ENCODE measurements at regions not wholly inside any gene's neighbourhood (a gene's known extent, or its start where the extent isn't known, plus 50 kb on each side); places are given as distances from the start of the nearest gene placed in this dataset.

DNA sequence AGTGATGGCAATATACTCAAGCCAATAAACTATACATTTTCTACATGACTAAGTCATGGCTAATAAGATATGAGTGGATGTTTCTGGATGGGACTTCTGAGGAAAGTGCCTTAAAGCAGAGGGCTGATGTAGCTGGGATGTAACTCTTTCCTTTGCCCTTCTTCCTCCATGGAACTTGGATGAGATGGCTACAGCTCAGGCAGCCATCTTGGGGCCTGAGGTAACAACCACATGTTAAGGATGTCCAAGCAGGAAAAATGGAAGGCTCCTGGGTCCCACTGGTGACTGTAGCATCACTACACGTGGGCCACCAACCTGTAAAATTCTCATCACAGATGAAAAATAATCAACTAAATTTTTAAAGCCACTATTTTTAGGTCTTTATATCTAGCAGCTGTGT is 54.4 kb upstream of the GRIP1 start:
- H2AK5ac ChIP-seq (ENCODE audit: low read length, severe bottlenecking): no peak overlapping the region
- H3K4me1 ChIP-seq (ENCODE audit: control insufficient read depth, insufficient read depth, low read depth, low read length): no peaks in the 10 kb centered on the region
- DNase-seq: no peak
- no peak overlapping the region for H3K4me3 ChIP-seq (ENCODE audit: insufficient read depth in 1 of 2, low read depth in 1 of 2, low read length in 2 of 2)
- H4K8ac ChIP-seq (ENCODE audit: low read length): no peak overlapping the region
- H3K9me3 ChIP-seq (ENCODE audit: control insufficient read depth, low read length): no peaks in the 10 kb centered on the region
- no peak overlapping the region for H3K14ac ChIP-seq (ENCODE audit: low read length in 2 of 2)
- H3K27ac ChIP-seq (ENCODE audit: low read length, poor library complexity, severe bottlenecking): no peak overlapping the region
- no peak overlapping the region for H2BK12ac ChIP-seq (ENCODE audit: low read length in 2 of 2)
- no peak overlapping the region for H2AFZ ChIP-seq (ENCODE audit: low read depth, low read length)
- no peak overlapping the region for H3K4me2 ChIP-seq (ENCODE audit: low read length, poor library complexity, severe bottlenecking)
- no peak overlapping the region for H2BK5ac ChIP-seq (ENCODE audit: low read depth, low read length, poor library complexity, severe bottlenecking)
- H3K23ac ChIP-seq (ENCODE audit: low read length in 2 of 2): no peak overlapping the region
- H4K91ac ChIP-seq (ENCODE audit: low read length): no peak overlapping the region
- no peak overlapping the region for H3K4ac ChIP-seq (ENCODE audit: low read depth in 1 of 2, low read length in 2 of 2)
- H3K18ac ChIP-seq (ENCODE audit: low read depth in 1 of 2, low read length in 2 of 2): no peak overlapping the region
- H2BK120ac ChIP-seq (ENCODE audit: low read depth, low read length): no peak overlapping the region
- no peaks in the 10 kb centered on the region for H3K36me3 ChIP-seq (ENCODE audit: control insufficient read depth in 1 of 2, insufficient read depth in 2 of 2, low read depth in 1 of 2, low read length in 2 of 2)
- no peaks in the 10 kb centered on the region for H3K27me3 ChIP-seq (ENCODE audit: control insufficient read depth in 1 of 2, insufficient read depth in 1 of 2, low read length in 2 of 2)
- no peaks in the 10 kb centered on the region for H3K79me1 ChIP-seq (replicated peaks; ENCODE audit: low read length, poor library complexity, severe bottlenecking)
- no peak overlapping the region for H3K9ac ChIP-seq (ENCODE audit: low read length)
- H2BK15ac ChIP-seq (ENCODE audit: low read depth, poor library complexity, severe bottlenecking): no peak overlapping the region
- no CpG with 5 or more reads among the region's 1 CpG for WGBS

DNA sequence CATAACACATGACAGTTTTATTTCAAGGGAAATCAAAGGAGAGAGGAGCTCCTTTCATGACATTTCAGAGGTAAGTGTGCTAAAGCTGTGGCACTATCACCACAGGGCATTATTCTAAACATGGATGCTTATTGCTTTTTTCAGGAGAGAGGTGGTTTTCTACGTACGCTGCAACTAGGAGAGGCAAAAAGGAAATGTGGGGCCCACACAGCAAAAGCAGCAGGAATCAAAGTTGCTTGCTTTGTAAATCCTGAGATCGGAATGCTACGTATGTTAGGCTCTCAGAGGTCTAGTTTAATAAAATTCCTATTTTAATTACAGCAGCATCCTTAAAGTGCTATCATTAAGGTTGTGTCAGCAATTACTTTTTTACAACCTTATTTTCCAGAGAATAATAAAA is 55.0 kb upstream of the GRIP1 start:
- Histone ChIP-seq H3K18ac (ENCODE audit: low read depth in 1 of 2, low read length in 2 of 2) (no peak overlapping the region), H3K9me3 (ENCODE audit: control insufficient read depth, low read length) (no peaks in the 10 kb centered on the region), H3K4me2 (ENCODE audit: low read length, poor library complexity, severe bottlenecking) (no peak overlapping the region), H2AFZ (ENCODE audit: low read depth, low read length) (no peak overlapping the region), H3K4me3 (ENCODE audit: insufficient read depth in 1 of 2, low read depth in 1 of 2, low read length in 2 of 2) (no peak overlapping the region), H3K36me3 (ENCODE audit: control insufficient read depth in 1 of 2, insufficient read depth in 2 of 2, low read depth in 1 of 2, low read length in 2 of 2) (no peaks in the 10 kb centered on the region), H2BK5ac (ENCODE audit: low read depth, low read length, poor library complexity, severe bottlenecking) (no peak overlapping the region), H3K4ac (ENCODE audit: low read depth in 1 of 2, low read length in 2 of 2) (no peak overlapping the region), H3K23ac (ENCODE audit: low read length in 2 of 2) (no peak overlapping the region), H3K9ac (ENCODE audit: low read length) (no peak overlapping the region), H3K79me1 (replicated peaks; ENCODE audit: low read length, poor library complexity, severe bottlenecking) (no peaks in the 10 kb centered on the region), H2AK5ac (ENCODE audit: low read length, severe bottlenecking) (no peak overlapping the region), H2BK15ac (ENCODE audit: low read depth, poor library complexity, severe bottlenecking) (no peak overlapping the region), H4K91ac (ENCODE audit: low read length) (no peak overlapping the region), H4K8ac (ENCODE audit: low read length) (no peak overlapping the region), H3K27ac (ENCODE audit: low read length, poor library complexity, severe bottlenecking) (no peak overlapping the region), H3K27me3 (ENCODE audit: control insufficient read depth in 1 of 2, insufficient read depth in 1 of 2, low read length in 2 of 2) (no peaks in the 10 kb centered on the region), H2BK12ac (ENCODE audit: low read length in 2 of 2) (no peak overlapping the region), H3K4me1 (ENCODE audit: control insufficient read depth, insufficient read depth, low read depth, low read length) (no peaks in the 10 kb centered on the region), H3K14ac (ENCODE audit: low read length in 2 of 2) (no peak overlapping the region), H2BK120ac (ENCODE audit: low read depth, low read length) (no peak overlapping the region)
- DNase-seq: no peak
- 70% methylated on average over 2 of the region's 4 CpGs for WGBS

DNA sequence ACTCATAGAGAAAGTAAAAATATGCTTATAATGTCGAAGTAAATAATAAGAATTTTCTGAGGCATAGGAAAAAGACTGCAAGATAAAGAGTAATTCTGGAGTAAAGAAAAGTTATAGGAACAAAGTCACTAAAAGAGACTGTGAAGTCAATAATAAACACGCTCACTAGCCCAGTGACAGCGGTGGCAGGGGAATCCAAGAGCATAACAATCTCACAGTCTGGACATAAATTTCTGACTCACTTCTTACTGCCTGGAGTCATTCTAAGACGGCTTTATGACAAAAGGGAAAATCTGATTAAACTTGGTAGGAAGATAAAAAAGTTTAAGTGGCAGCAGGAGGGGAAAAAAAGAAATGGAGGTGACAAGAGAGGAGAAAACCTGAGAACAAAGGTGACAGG is 56.4 kb upstream of the GRIP1 start:
- H2BK12ac ChIP-seq (ENCODE audit: low read length in 2 of 2): no peak overlapping the region
- H3K9ac ChIP-seq (ENCODE audit: low read length): no peak overlapping the region
- no peak overlapping the region for H2BK15ac ChIP-seq (ENCODE audit: low read depth, poor library complexity, severe bottlenecking)
- no peak overlapping the region for H3K18ac ChIP-seq (ENCODE audit: low read depth in 1 of 2, low read length in 2 of 2)
- no peaks in the 10 kb centered on the region for H3K9me3 ChIP-seq (ENCODE audit: control insufficient read depth, low read length)
- H3K79me1 ChIP-seq (replicated peaks; ENCODE audit: low read length, poor library complexity, severe bottlenecking): no peaks in the 10 kb centered on the region
- H3K4me3 ChIP-seq (ENCODE audit: insufficient read depth in 1 of 2, low read depth in 1 of 2, low read length in 2 of 2): no peak overlapping the region
- no peak overlapping the region for H2BK120ac ChIP-seq (ENCODE audit: low read depth, low read length)
- no peak overlapping the region for H3K23ac ChIP-seq (ENCODE audit: low read length in 2 of 2)
- H4K8ac ChIP-seq (ENCODE audit: low read length): no peak overlapping the region
- no peak overlapping the region for H4K91ac ChIP-seq (ENCODE audit: low read length)
- WGBS: 79% methylated on average over 4 of the region's 4 CpGs
- no peak overlapping the region for H2BK5ac ChIP-seq (ENCODE audit: low read depth, low read length, poor library complexity, severe bottlenecking)
- H3K4me2 ChIP-seq (ENCODE audit: low read length, poor library complexity, severe bottlenecking): no peak overlapping the region
- H3K4me1 ChIP-seq (ENCODE audit: control insufficient read depth, insufficient read depth, low read depth, low read length): no peaks in the 10 kb centered on the region
- H3K14ac ChIP-seq (ENCODE audit: low read length in 2 of 2): no peak overlapping the region
- H2AK5ac ChIP-seq (ENCODE audit: low read length, severe bottlenecking): no peak overlapping the region
- no peaks in the 10 kb centered on the region for H3K36me3 ChIP-seq (ENCODE audit: control insufficient read depth in 1 of 2, insufficient read depth in 2 of 2, low read depth in 1 of 2, low read length in 2 of 2)
- no peak overlapping the region for H2AFZ ChIP-seq (ENCODE audit: low read depth, low read length)
- no peak overlapping the region for H3K27ac ChIP-seq (ENCODE audit: low read length, poor library complexity, severe bottlenecking)
- no peak overlapping the region for H3K4ac ChIP-seq (ENCODE audit: low read depth in 1 of 2, low read length in 2 of 2)
- no peak for DNase-seq
- H3K27me3 ChIP-seq (ENCODE audit: control insufficient read depth in 1 of 2, insufficient read depth in 1 of 2, low read length in 2 of 2): peaks cover 0 to under 1% of the 10 kb centered on the region in 2 experiments

DNA sequence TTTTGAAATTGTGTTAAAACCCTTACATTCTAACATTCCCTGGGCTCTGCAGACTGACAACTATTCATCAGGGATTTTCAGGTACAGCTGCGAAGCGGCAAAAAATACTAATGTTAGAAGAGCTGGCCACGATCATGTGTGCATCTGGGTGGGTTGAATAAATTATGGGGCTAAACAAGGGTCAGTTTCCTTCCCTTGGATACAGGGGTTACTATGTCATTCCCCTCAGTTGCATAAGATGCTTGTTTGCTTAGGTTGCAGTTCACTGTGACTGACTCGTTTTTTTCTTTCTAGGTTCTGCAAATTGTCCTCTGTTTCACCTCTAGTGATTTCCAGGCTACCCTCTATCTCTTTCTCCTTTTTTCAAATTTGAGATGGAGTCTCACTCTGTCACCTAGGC is 58.1 kb upstream of the GRIP1 start:
- DNase-seq: no peak
- Histone ChIP-seq H3K14ac (ENCODE audit: low read length in 2 of 2) (no peak overlapping the region), H3K9me3 (ENCODE audit: control insufficient read depth, low read length) (no peaks in the 10 kb centered on the region), H2BK12ac (ENCODE audit: low read length in 2 of 2) (no peak overlapping the region), H2AFZ (ENCODE audit: low read depth, low read length) (no peak overlapping the region), H3K27me3 (ENCODE audit: control insufficient read depth in 1 of 2, insufficient read depth in 1 of 2, low read length in 2 of 2) (peaks cover 0 to 5% of the 10 kb centered on the region in 2 experiments), H4K8ac (ENCODE audit: low read length) (no peak overlapping the region), H3K4ac (ENCODE audit: low read depth in 1 of 2, low read length in 2 of 2) (no peak overlapping the region), H3K4me3 (ENCODE audit: insufficient read depth in 1 of 2, low read depth in 1 of 2, low read length in 2 of 2) (no peak overlapping the region), H3K23ac (ENCODE audit: low read length in 2 of 2) (no peak overlapping the region), H2BK15ac (ENCODE audit: low read depth, poor library complexity, severe bottlenecking) (no peak overlapping the region), H3K9ac (ENCODE audit: low read length) (no peak overlapping the region), H3K4me2 (ENCODE audit: low read length, poor library complexity, severe bottlenecking) (no peak overlapping the region), H3K4me1 (ENCODE audit: control insufficient read depth, insufficient read depth, low read depth, low read length) (no peaks in the 10 kb centered on the region), H3K27ac (ENCODE audit: low read length, poor library complexity, severe bottlenecking) (no peak overlapping the region), H3K18ac (ENCODE audit: low read depth in 1 of 2, low read length in 2 of 2) (no peak overlapping the region), H3K36me3 (ENCODE audit: control insufficient read depth in 1 of 2, insufficient read depth in 2 of 2, low read depth in 1 of 2, low read length in 2 of 2) (no peaks in the 10 kb centered on the region), H2BK5ac (ENCODE audit: low read depth, low read length, poor library complexity, severe bottlenecking) (no peak overlapping the region), H2AK5ac (ENCODE audit: low read length, severe bottlenecking) (no peak overlapping the region), H2BK120ac (ENCODE audit: low read depth, low read length) (no peak overlapping the region), H4K91ac (ENCODE audit: low read length) (no peak overlapping the region), H3K79me1 (replicated peaks; ENCODE audit: low read length, poor library complexity, severe bottlenecking) (no peaks in the 10 kb centered on the region)
- 73% methylated on average over 4 of the region's 4 CpGs for WGBS
